ENCODE measurements at regions not wholly inside any gene's neighbourhood (a gene's known extent, or its start where the extent isn't known, plus 50 kb on each side); places are given as distances from the start of the nearest gene placed in this dataset.

GRCh38 chr10:55305285-55305684 is 504.3 kb upstream of the PCDH15 start:
- Histone ChIP-seq H3K36me3 (ENCODE audit: low read depth) (no peaks in the 10 kb centered on the region), H2AFZ (no peak overlapping the region), H4K20me1 (ENCODE audit: insufficient read depth) (no peaks in the 10 kb centered on the region), H3K4me3 (no peak overlapping the region), H3K9me3 (ENCODE audit: insufficient read depth, low read depth) (0 out of 2 replicates have a peak, but pooled peaks cover 3% of the 10 kb centered on the region), H3K4me1 (replicated peaks; ENCODE audit: insufficient read depth) (no peaks in the 10 kb centered on the region), H3K9me2 (ENCODE audit: insufficient read depth) (no peaks in the 10 kb centered on the region; the same call in 1 of the 2 replicates), H3K27ac (no peak overlapping the region), H3K79me2 (ENCODE audit: low read depth) (no peaks in the 10 kb centered on the region), H3F3A (ENCODE audit: insufficient read depth, low read depth) (no peaks in the 10 kb centered on the region), H3K27me3 (ENCODE audit: insufficient read depth, low read depth) (no peaks in the 10 kb centered on the region), H3K4me2 (no peak overlapping the region)
- no peak for DNase-seq
- ChIA-PET CTCF (no interaction called here), POLR2A (ENCODE audit: unreplicated experiment) (no interaction called here)
- TF ChIP-seq, protein P1, sequence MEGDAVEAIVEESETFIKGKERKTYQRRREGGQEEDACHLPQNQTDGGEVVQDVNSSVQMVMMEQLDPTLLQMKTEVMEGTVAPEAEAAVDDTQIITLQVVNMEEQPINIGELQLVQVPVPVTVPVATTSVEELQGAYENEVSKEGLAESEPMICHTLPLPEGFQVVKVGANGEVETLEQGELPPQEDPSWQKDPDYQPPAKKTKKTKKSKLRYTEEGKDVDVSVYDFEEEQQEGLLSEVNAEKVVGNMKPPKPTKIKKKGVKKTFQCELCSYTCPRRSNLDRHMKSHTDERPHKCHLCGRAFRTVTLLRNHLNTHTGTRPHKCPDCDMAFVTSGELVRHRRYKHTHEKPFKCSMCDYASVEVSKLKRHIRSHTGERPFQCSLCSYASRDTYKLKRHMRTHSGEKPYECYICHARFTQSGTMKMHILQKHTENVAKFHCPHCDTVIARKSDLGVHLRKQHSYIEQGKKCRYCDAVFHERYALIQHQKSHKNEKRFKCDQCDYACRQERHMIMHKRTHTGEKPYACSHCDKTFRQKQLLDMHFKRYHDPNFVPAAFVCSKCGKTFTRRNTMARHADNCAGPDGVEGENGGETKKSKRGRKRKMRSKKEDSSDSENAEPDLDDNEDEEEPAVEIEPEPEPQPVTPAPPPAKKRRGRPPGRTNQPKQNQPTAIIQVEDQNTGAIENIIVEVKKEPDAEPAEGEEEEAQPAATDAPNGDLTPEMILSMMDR (conservative IDR thresholded peaks at IDR 0.05) = no peak
- no peak for TF ChIP-seq EZH2 (IDR thresholded peaks at IDR 0.05; ENCODE audit: low read depth)
- no TSS peak for BruUV-seq (replicated peaks)
- intact Hi-C loops (cut with micrococcal nuclease; ENCODE audit: unreplicated experiment) = no loop called here

GRCh38 chr10:55287346-55287745 is 486.3 kb upstream of the PCDH15 start:
- TF ChIP-seq, protein P1 (conservative IDR thresholded peaks at IDR 0.05) = no peak; the same call in 1 of the 2 replicates
- no peaks in the 10 kb centered on the region for H3K36me3 ChIP-seq (ENCODE audit: low read depth)
- no peak overlapping the region for H3K4me3 ChIP-seq
- H3K4me1 ChIP-seq (replicated peaks; ENCODE audit: insufficient read depth) = no peaks in the 10 kb centered on the region
- DNase-seq = no peak
- no TSS peak for BruUV-seq (replicated peaks)
- no peaks in the 10 kb centered on the region for H3K27me3 ChIP-seq (ENCODE audit: insufficient read depth, low read depth)
- intact Hi-C loops (cut with micrococcal nuclease; ENCODE audit: unreplicated experiment) = no loop called here
- no peaks in the 10 kb centered on the region for H3F3A ChIP-seq (ENCODE audit: insufficient read depth, low read depth)
- H3K9me3 ChIP-seq (ENCODE audit: insufficient read depth, low read depth) = peaks cover 10% of the 10 kb centered on the region; the same call in 1 of the 2 replicates
- H3K27ac ChIP-seq = no peak overlapping the region
- H4K20me1 ChIP-seq (ENCODE audit: insufficient read depth) = 0 out of 2 replicates have a peak, but pooled peaks cover 4% of the 10 kb centered on the region
- no peaks in the 10 kb centered on the region for H3K79me2 ChIP-seq (ENCODE audit: low read depth)
- POLR2A ChIA-PET (ENCODE audit: unreplicated experiment) = no interaction called here
- CTCF ChIA-PET = no interaction called here
- H3K9me2 ChIP-seq (ENCODE audit: insufficient read depth) = no peaks in the 10 kb centered on the region
- H3K4me2 ChIP-seq = no peak overlapping the region
- H2AFZ ChIP-seq = no peak overlapping the region

DNA sequence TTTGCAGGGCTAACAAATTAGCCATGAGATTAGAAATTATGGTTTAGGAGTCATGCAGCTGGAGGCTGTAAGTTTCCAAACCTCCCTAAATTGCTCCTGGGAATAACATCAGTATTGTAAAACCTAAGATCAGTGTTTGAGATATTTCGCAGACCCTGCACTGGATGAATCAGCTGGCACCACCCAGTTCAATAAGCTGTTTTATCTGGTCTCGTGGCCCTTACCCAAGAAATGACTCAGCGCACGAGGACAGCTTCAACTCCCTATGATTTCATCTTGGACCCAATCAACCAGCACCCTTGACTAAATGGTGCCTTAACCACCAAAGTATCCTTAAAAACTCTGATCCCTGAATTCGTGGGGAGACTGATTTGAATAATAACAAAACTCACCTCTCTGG is 482.0 kb upstream of the PCDH15 start:
- no peaks in the 10 kb centered on the region for H3K79me2 ChIP-seq (ENCODE audit: low read depth)
- no peaks in the 10 kb centered on the region for H3K4me1 ChIP-seq (replicated peaks; ENCODE audit: insufficient read depth)
- no peaks in the 10 kb centered on the region for H3K9me2 ChIP-seq (ENCODE audit: insufficient read depth)
- no peak overlapping the region for H3K4me2 ChIP-seq
- no TSS peak for BruUV-seq (replicated peaks)
- H4K20me1 ChIP-seq (ENCODE audit: insufficient read depth) = 0 out of 2 replicates have a peak, but pooled peaks cover 4% of the 10 kb centered on the region
- CTCF ChIA-PET = no interaction called here
- H2AFZ ChIP-seq = no peak overlapping the region
- peaks cover 10% of the 10 kb centered on the region; the same call in 1 of the 2 replicates for H3K9me3 ChIP-seq (ENCODE audit: insufficient read depth, low read depth)
- no peaks in the 10 kb centered on the region for H3K27me3 ChIP-seq (ENCODE audit: insufficient read depth, low read depth)
- DNase-seq = no peak
- intact Hi-C loops (cut with micrococcal nuclease; ENCODE audit: unreplicated experiment) = no loop called here
- H3K27ac ChIP-seq = no peak overlapping the region
- POLR2A ChIA-PET (ENCODE audit: unreplicated experiment) = no interaction called here
- no peaks in the 10 kb centered on the region for H3F3A ChIP-seq (ENCODE audit: insufficient read depth, low read depth)
- no peak overlapping the region for H3K4me3 ChIP-seq
- TF ChIP-seq, protein P1 (conservative IDR thresholded peaks at IDR 0.05) = no peak
- no peak for TF ChIP-seq EZH2 (IDR thresholded peaks at IDR 0.05; ENCODE audit: low read depth)
- no peaks in the 10 kb centered on the region for H3K36me3 ChIP-seq (ENCODE audit: low read depth)
